Spleen (tissue), 11 donors: ENCODE measurements at regions not wholly inside any gene's neighbourhood (a gene's known extent, or its start where the extent isn't known, plus 50 kb on each side); places are given as distances from the start of the nearest gene placed in this dataset.
"Not testable (repeated sequence)": the region's sequence is repeated elsewhere in the genome, so short reads cannot be mapped to it uniquely, and the experiment has no call there.

Experiments
- DNase-seq: peaks from one replicate; pipeline ENCODE4 v3.0.0-alpha.2; 2020
- H3K27ac ChIP-seq, 8 donors: fragments of 200-600 bp; sonication (generic) in 7 of 8; 1 replicate in 4 of 8; 2 replicates in 4 of 8; pipeline versions ENCODE4 v1.5.0 to v1.8.0; 2016 to 2021; ENCODE audit warnings: inconsistent platforms in 4 of 8, mild to moderate bottlenecking in 4 of 8, moderate library complexity in 1 of 8
- H3K27me3 ChIP-seq, 7 donors: fragments of 200-600 bp; sonication (generic) in 6 of 7; replicated peaks in 1 of 7; 1 replicate in 4 of 7; 2 replicates in 3 of 7; pipeline versions ENCODE4 v1.5.0 to v1.8.0; 2016 to 2021; ENCODE audit warnings: inconsistent platforms in 3 of 7, mild to moderate bottlenecking in 1 of 7
- H3K36me3 ChIP-seq, 6 donors: fragments of 200-600 bp; sonication (generic) in 5 of 6; 1 replicate in 4 of 6; 2 replicates in 2 of 6; pipeline versions ENCODE4 v1.5.0 to v1.8.0; 2016 to 2021; ENCODE audit warnings: inconsistent platforms in 2 of 6
- H3K4me1 ChIP-seq, 6 donors: fragments of 200-600 bp; sonication (generic) in 5 of 6; 1 replicate in 3 of 6; 2 replicates in 3 of 6; pipeline versions ENCODE4 v1.5.0 to v1.8.0; 2016 to 2021; ENCODE audit warnings: inconsistent platforms in 3 of 6
- H3K4me3 ChIP-seq, 8 donors: fragments of 200-600 bp; sonication (generic) in 7 of 8; 1 replicate in 4 of 8; 2 replicates in 4 of 8; pipeline versions ENCODE4 v1.5.0 to v1.8.0; 2016 to 2021; ENCODE audit warnings: inconsistent platforms in 4 of 8, mild to moderate bottlenecking in 4 of 8, moderate library complexity in 2 of 8
- H3K9me3 ChIP-seq, 8 donors: fragments of 200-600 bp; sonication (generic) in 7 of 8; 1 replicate in 4 of 8; 2 replicates in 4 of 8; pipeline versions ENCODE4 v1.5.0 to v1.8.0; 2016 to 2021; ENCODE audit warnings: inconsistent platforms in 4 of 8
- POLR2A ChIP-seq, 3 donors: fragments of 450-650 bp; IDR thresholded peaks; one replicate each; pipeline ENCODE4 v1.5.1; 2017; ENCODE audit warnings: antibody characterized with exemption in 3 of 3, mild to moderate bottlenecking in 1 of 3
- POLR2AphosphoS5 ChIP-seq, 3 donors: sonication (generic); formaldehyde crosslinking; IDR thresholded peaks; one replicate each; pipeline ENCODE4 v1.5.1; 2017; ENCODE audit warnings: antibody characterized with exemption in 3 of 3
- WGBS, 5 donors: extraction: QIAGEN DNeasy Blood & Tissue Kit in 3 of 5; methylation state at CpG; one replicate each; pipeline versions ENCODE4 v1.1.5 to v1.1.7; 2013 to 2018; 5-methylcytosine and 5-hydroxymethylcytosine counted together
- intact Hi-C: fragments of 100-400 bp; cut with DNase I; formaldehyde crosslinking; loops from one replicate; pipeline ENCODE4 v1.15.0; 2023; ENCODE audit warnings: low total_unique reads
- TF ChIP-seq, protein P1 (sequence below), 11 experiments: fragments of 200-600 bp in 7 of 11; fragments of 450-650 bp in 4 of 11; sonication (generic) in 4 of 11; IDR thresholded peaks in 8 of 11; conservative IDR thresholded peaks in 3 of 11; 1 replicate in 7 of 11; 2 replicates in 4 of 11; pipeline versions ENCODE4 v1.4.0 to v1.8.0; 2016 to 2021; ENCODE audit warnings: antibody characterized with exemption in 11 of 11, inconsistent platforms in 4 of 11, mild to moderate bottlenecking in 1 of 11
- donor health status: healthy with polysubstance abuse.
- donor health status: DM: no; HTN: no; CAD: no; lungs with moderate emphysema.
- donor health status: DM: no; HTN: no; CAD: no.
- donor health status: Bipolar disorder and iron deficiency.
- donor health status: healthy.
- donor health status: DM: no; HTN: no; CAD: no.
- donor health status: DM: yes; HTN: yes; CAD: no.

- 78 to 92% (median 85%) methylated on average over 4 of the region's 4 CpGs for WGBS, 5 donors
- no peak overlapping the region for H3K4me3 ChIP-seq
- intact Hi-C loops: no loop called here
These were observed 506.5 kb upstream of the GRIN3A start for GRCh38 chr9:102244916-102245315.

DNA sequence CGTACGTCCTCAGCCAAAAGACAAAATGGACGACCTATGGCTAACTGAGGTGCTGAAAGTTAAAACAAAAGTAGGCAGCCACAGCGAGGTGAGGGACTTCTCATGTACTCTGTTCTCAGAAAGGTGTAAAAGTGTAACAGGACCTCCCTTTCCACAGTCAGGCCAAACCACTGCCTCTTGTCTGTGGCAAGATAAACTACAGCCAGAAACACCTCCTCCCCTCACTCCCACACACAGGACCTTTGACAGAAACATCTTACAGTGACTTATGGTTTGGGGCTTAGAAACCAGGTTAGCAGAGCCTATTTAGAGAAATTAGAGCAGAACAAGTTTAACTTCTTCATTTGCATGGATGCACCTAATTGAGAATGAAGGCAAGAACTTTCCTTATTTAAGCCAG is 499.1 kb upstream of the GRIN3A start:
- no peak for TF ChIP-seq POLR2AphosphoS5 (IDR thresholded peaks at IDR 0.05)

More at GRCh38 chr9:102244916-102245315, 506.5 kb upstream of the GRIN3A start:
- DNase-seq: no peak
- Histone ChIP-seq H3K27me3 (no peaks in the 10 kb centered on the region), H3K4me1 (no peaks in the 10 kb centered on the region), H3K36me3 (no peaks in the 10 kb centered on the region), H3K27ac (no peak overlapping the region), H3K9me3 (peaks cover 0 to 3% (median 0%) of the 10 kb centered on the region in 8 donors)
- no peak for TF ChIP-seq POLR2A (IDR thresholded peaks at IDR 0.05)
- TF ChIP-seq POLR2AphosphoS5 (IDR thresholded peaks at IDR 0.05): no peak
- TF ChIP-seq, protein P1, sequence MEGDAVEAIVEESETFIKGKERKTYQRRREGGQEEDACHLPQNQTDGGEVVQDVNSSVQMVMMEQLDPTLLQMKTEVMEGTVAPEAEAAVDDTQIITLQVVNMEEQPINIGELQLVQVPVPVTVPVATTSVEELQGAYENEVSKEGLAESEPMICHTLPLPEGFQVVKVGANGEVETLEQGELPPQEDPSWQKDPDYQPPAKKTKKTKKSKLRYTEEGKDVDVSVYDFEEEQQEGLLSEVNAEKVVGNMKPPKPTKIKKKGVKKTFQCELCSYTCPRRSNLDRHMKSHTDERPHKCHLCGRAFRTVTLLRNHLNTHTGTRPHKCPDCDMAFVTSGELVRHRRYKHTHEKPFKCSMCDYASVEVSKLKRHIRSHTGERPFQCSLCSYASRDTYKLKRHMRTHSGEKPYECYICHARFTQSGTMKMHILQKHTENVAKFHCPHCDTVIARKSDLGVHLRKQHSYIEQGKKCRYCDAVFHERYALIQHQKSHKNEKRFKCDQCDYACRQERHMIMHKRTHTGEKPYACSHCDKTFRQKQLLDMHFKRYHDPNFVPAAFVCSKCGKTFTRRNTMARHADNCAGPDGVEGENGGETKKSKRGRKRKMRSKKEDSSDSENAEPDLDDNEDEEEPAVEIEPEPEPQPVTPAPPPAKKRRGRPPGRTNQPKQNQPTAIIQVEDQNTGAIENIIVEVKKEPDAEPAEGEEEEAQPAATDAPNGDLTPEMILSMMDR (IDR thresholded peaks at IDR 0.05 in 8 of 11, conservative IDR thresholded peaks at IDR 0.05 in 3 of 11): no peak

DNA sequence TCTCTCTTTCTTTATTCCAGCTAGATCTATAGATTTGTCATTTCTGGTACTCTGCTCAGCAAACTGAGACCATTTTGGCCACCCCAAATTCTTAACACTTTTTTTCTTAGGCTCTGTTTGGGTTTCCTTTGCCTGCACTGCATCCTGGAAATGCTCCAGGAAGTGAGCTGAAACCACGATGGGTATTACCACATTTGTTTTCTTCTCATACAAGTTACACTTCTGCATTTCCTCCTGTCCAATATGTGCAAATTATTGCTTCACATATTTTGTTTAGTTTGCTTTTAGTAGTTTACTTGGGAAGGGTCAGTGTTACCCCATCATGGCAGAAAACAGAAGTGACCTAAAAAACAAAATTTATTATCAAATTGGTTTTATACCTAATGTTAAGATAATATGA is 498.6 kb upstream of the GRIN3A start:
- Histone ChIP-seq H3K27ac (no peak overlapping the region), H3K4me1 (no peaks in the 10 kb centered on the region), H3K4me3 (no peak overlapping the region), H3K36me3 (no peaks in the 10 kb centered on the region), H3K27me3 (no peaks in the 10 kb centered on the region), H3K9me3 (no peaks in the 10 kb centered on the region)
- DNase-seq: no peak
- WGBS, 5 donors: 1 to 6% (median 4%) methylated on average over 1 of the region's 1 CpG
- TF ChIP-seq, protein P1 (IDR thresholded peaks at IDR 0.05 in 8 of 11, conservative IDR thresholded peaks at IDR 0.05 in 3 of 11): no peak
- intact Hi-C loops: no loop called here

More for the DNA sequence above, 499.1 kb upstream of the GRIN3A start:
- H3K9me3 ChIP-seq: no peaks in the 10 kb centered on the region
- intact Hi-C loops: no loop called here
- no peak overlapping the region for H3K4me3 ChIP-seq
- H3K27ac ChIP-seq: no peak overlapping the region
- no peaks in the 10 kb centered on the region for H3K27me3 ChIP-seq
- 73 to 80% (median 75%) methylated on average over 4 of the region's 4 CpGs for WGBS, 5 donors
- H3K4me1 ChIP-seq: no peaks in the 10 kb centered on the region
- DNase-seq: no peak
- H3K36me3 ChIP-seq: no peaks in the 10 kb centered on the region

DNA sequence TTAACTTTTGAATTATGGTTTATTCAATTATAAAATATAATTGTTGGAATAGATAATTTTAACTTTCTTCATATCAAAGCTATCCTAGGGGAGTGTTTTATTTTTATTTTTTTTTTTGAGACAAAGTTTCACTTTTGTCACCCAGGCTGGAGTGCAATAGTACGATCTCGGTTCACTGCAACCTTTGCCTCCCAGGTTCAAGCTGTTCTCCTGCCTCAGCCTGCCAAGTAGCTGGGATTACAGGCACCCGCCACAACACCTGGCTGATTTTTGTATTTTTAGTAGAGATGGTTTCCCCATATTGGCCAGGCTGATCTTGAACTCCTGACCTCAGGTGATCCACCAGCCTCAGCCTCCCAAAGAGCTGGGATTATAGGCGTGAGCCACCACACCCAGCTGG is 489.0 kb upstream of the GRIN3A start:
- intact Hi-C loops, H3K36me3 ChIP-seq, H3K4me1 ChIP-seq, H3K27ac ChIP-seq, H3K27me3 ChIP-seq, DNase-seq, H3K4me3 ChIP-seq, H3K9me3 ChIP-seq: not testable (repeated sequence)
- WGBS, 5 donors: 79 to 92% (median 87%) methylated on average over 4 of the region's 4 CpGs

DNA sequence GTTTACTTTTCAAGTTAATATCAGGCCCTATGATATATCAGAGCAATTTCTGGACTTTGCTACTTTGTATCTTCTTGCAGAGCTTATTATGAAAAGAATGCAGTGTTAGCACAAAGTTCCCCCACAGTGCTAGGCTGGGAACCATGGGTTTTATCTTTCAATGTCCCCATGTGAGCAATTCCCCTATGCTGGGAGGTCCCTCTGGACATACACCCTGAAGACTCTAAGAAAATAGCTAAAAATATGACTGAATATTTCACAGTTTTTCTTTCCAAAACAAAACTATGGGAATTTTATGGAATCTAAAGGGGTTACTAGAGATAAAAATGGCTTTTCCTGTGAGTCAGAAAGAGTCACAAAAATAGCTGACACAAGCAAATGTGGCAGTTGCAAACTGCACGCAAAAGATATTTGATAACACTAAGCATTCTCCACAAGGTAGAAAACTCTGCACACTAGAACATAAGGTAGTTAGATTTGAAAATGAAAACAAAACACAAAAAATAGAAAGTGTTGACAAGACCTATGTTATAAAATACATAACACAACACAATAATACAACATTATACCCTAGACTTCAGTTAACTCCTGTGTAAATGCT is 487.5 kb upstream of the GRIN3A start:
- intact Hi-C loops: no loop called here
- H3K27me3 ChIP-seq: no peaks in the 10 kb centered on the region
- WGBS, 5 donors: 51 to 84% (median 63%) methylated on average over 1 of the region's 1 CpG
- H3K27ac ChIP-seq: no peak overlapping the region
- H3K4me1 ChIP-seq: no peaks in the 10 kb centered on the region
- H3K36me3 ChIP-seq: no peaks in the 10 kb centered on the region
- no peak overlapping the region for H3K4me3 ChIP-seq
- TF ChIP-seq POLR2AphosphoS5 (IDR thresholded peaks at IDR 0.05) (no peak), POLR2A (IDR thresholded peaks at IDR 0.05) (no peak)
- TF ChIP-seq, protein P1 (IDR thresholded peaks at IDR 0.05 in 8 of 11, conservative IDR thresholded peaks at IDR 0.05 in 3 of 11): no peak
- H3K9me3 ChIP-seq: peaks cover 0 to 4% (median 0%) of the 10 kb centered on the region in 8 donors
- no peak for DNase-seq

GRCh38 chr9:102223320-102224136 is 485.1 kb upstream of the GRIN3A start:
- H3K36me3 ChIP-seq, H3K4me1 ChIP-seq, H3K9me3 ChIP-seq, DNase-seq, H3K4me3 ChIP-seq, H3K27me3 ChIP-seq, H3K27ac ChIP-seq, intact Hi-C loops: not testable (repeated sequence)
- 77 to 91% (median 84%) methylated on average over 23 to 27 of the region's 27 CpGs for WGBS, 5 donors
